Inferior parietal cortex (tissue), 1 donor: ENCODE measurements at regions not wholly inside any gene's neighbourhood (a gene's known extent, or its start where the extent isn't known, plus 50 kb on each side); places are given as distances from the start of the nearest gene placed in this dataset.
"Not testable (repeated sequence)": the region's sequence is repeated elsewhere in the genome, so short reads cannot be mapped to it uniquely, and the experiment has no call there.

Experiments used
- DNase-seq: peaks from one replicate; pipeline ENCODE4 v3.0.0-alpha.2; 2016; ENCODE audit errors: extremely low spot score

- peak; percentile 48 for DNase-seq
Measured at GRCh38 chr11:71638801-71639519, 56.3 kb upstream of the KRTAP5-11 start.

GRCh38 chr11:71639520-71639849 lies 56.8 kb upstream of the KRTAP5-11 start:
- DNase-seq, result not testable (repeated sequence)

- DNase-seq, result not testable (repeated sequence)
Measured at GRCh38 chr11:71639916-71640315, 57.2 kb upstream of the KRTAP5-11 start.

GRCh38 chr11:71647078-71647477 lies 64.4 kb upstream of the KRTAP5-11 start:
- not testable (repeated sequence) for DNase-seq

- not testable (repeated sequence) for DNase-seq
Measured at GRCh38 chr11:71652998-71653397, 70.3 kb upstream of the KRTAP5-11 start.

GRCh38 chr11:71654423-71654822 lies 71.7 kb upstream of the KRTAP5-11 start:
- DNase-seq, result not testable (repeated sequence)

- DNase-seq, result not testable (repeated sequence)
Measured at GRCh38 chr11:71655041-71655440, 72.4 kb upstream of the KRTAP5-11 start.

GRCh38 chr11:71656513-71656912 lies 73.8 kb upstream of the KRTAP5-11 start:
- not testable (repeated sequence) for DNase-seq

GRCh38 chr11:71664941-71665340 lies 82.3 kb upstream of the KRTAP5-11 start:
- peak; percentile 1 for DNase-seq

GRCh38 chr11:71698110-71698509 lies 115.4 kb upstream of the KRTAP5-11 start:
- DNase-seq, result not testable (repeated sequence)

GRCh38 chr11:71698961-71699360 lies 116.3 kb upstream of the KRTAP5-11 start:
- not testable (repeated sequence) for DNase-seq

GRCh38 chr11:71701435-71702291 lies 119.0 kb upstream of the KRTAP5-11 start:
- DNase-seq, result not testable (repeated sequence)

- not testable (repeated sequence) for DNase-seq
Measured at GRCh38 chr11:71705086-71705737, 122.5 kb upstream of the KRTAP5-11 start.

GRCh38 chr11:71705738-71706432 lies 123.2 kb upstream of the KRTAP5-11 start:
- DNase-seq, result not testable (repeated sequence)

- not testable (repeated sequence) for DNase-seq
Measured at GRCh38 chr11:71707083-71707482, 124.4 kb upstream of the KRTAP5-11 start.

GRCh38 chr11:71709541-71709940 lies 123.5 kb upstream of the DEFB108B start:
- DNase-seq, result not testable (repeated sequence)

GRCh38 chr11:71710171-71710671 lies 122.8 kb upstream of the DEFB108B start:
- DNase-seq, result not testable (repeated sequence)

- DNase-seq, result not testable (repeated sequence)
Measured at GRCh38 chr11:71710701-71711385, 122.2 kb upstream of the DEFB108B start.

GRCh38 chr11:71712350-71712749 lies 120.7 kb upstream of the DEFB108B start:
- not testable (repeated sequence) for DNase-seq

GRCh38 chr11:71712846-71713245 lies 120.2 kb upstream of the DEFB108B start:
- DNase-seq, result not testable (repeated sequence)

GRCh38 chr11:71714510-71714909 lies 118.5 kb upstream of the DEFB108B start:
- not testable (repeated sequence) for DNase-seq
